ENCODE measurements at regions not wholly inside any gene's neighbourhood (a gene's known extent, or its start where the extent isn't known, plus 50 kb on each side); places are given as distances from the start of the nearest gene placed in this dataset.

- Histone ChIP-seq H3K79me2 (ENCODE audit: insufficient read depth, low read depth) (no peaks in the 10 kb centered on the region), H3K9ac (no peak overlapping the region), H3K36me3 (ENCODE audit: insufficient read depth) (no peaks in the 10 kb centered on the region), H3K27me3 (ENCODE audit: insufficient read depth, low read depth) (no peaks in the 10 kb centered on the region), H3K4me2 (no peak overlapping the region), H3K4me3 (IDR thresholded peaks at IDR 0.05; ENCODE audit: insufficient read depth, low read depth, low read length) (no peak overlapping the region), H3K27ac (no peak overlapping the region), H4K20me1 (ENCODE audit: insufficient read depth) (no peaks in the 10 kb centered on the region), H3K4me1 (ENCODE audit: low read depth, poor library complexity, severe bottlenecking) (no peaks in the 10 kb centered on the region), H2AFZ (ENCODE audit: low read depth) (no peak overlapping the region)
- no peak for TF ChIP-seq CTCF (conservative IDR thresholded peaks at IDR 0.05; ENCODE audit: low read depth, low read length)
Measured at GRCh38 chr6:103183831-103184411, 1675.8 kb downstream of the HACE1 start.

GRCh38 chr6:103178193-103178592 is 1681.5 kb downstream of the HACE1 start:
- Histone ChIP-seq H3K9ac (no peak overlapping the region), H3K4me1 (ENCODE audit: low read depth, poor library complexity, severe bottlenecking) (no peaks in the 10 kb centered on the region), H3K36me3 (ENCODE audit: insufficient read depth) (no peaks in the 10 kb centered on the region), H3K27ac (no peak overlapping the region), H3K4me3 (IDR thresholded peaks at IDR 0.05; ENCODE audit: insufficient read depth, low read depth, low read length) (no peak overlapping the region), H3K4me2 (no peak overlapping the region), H3K79me2 (ENCODE audit: insufficient read depth, low read depth) (no peaks in the 10 kb centered on the region), H3K27me3 (ENCODE audit: insufficient read depth, low read depth) (no peaks in the 10 kb centered on the region), H4K20me1 (ENCODE audit: insufficient read depth) (no peaks in the 10 kb centered on the region), H2AFZ (ENCODE audit: low read depth) (no peak overlapping the region)
- TF ChIP-seq CTCF (conservative IDR thresholded peaks at IDR 0.05; ENCODE audit: low read depth, low read length), result no peak

GRCh38 chr6:103177791-103178190 is 1681.9 kb downstream of the HACE1 start:
- Histone ChIP-seq H3K9ac (no peak overlapping the region), H3K4me2 (no peak overlapping the region), H3K79me2 (ENCODE audit: insufficient read depth, low read depth) (no peaks in the 10 kb centered on the region), H3K4me1 (ENCODE audit: low read depth, poor library complexity, severe bottlenecking) (no peaks in the 10 kb centered on the region), H3K36me3 (ENCODE audit: insufficient read depth) (no peaks in the 10 kb centered on the region), H2AFZ (ENCODE audit: low read depth) (no peak overlapping the region), H4K20me1 (ENCODE audit: insufficient read depth) (no peaks in the 10 kb centered on the region), H3K27ac (no peak overlapping the region), H3K27me3 (ENCODE audit: insufficient read depth, low read depth) (no peaks in the 10 kb centered on the region), H3K4me3 (IDR thresholded peaks at IDR 0.05; ENCODE audit: insufficient read depth, low read depth, low read length) (no peak overlapping the region)
- TF ChIP-seq CTCF (conservative IDR thresholded peaks at IDR 0.05; ENCODE audit: low read depth, low read length), result no peak

- no peak for TF ChIP-seq CTCF (conservative IDR thresholded peaks at IDR 0.05; ENCODE audit: low read depth, low read length)
- Histone ChIP-seq H3K27me3 (ENCODE audit: insufficient read depth, low read depth) (no peaks in the 10 kb centered on the region), H3K27ac (no peak overlapping the region), H3K4me3 (IDR thresholded peaks at IDR 0.05; ENCODE audit: insufficient read depth, low read depth, low read length) (no peak overlapping the region), H3K9ac (no peak overlapping the region), H3K4me1 (ENCODE audit: low read depth, poor library complexity, severe bottlenecking) (no peaks in the 10 kb centered on the region), H2AFZ (ENCODE audit: low read depth) (no peak overlapping the region), H3K36me3 (ENCODE audit: insufficient read depth) (no peaks in the 10 kb centered on the region), H3K4me2 (no peak overlapping the region), H3K79me2 (ENCODE audit: insufficient read depth, low read depth) (no peaks in the 10 kb centered on the region), H4K20me1 (ENCODE audit: insufficient read depth) (no peaks in the 10 kb centered on the region)
Measured at GRCh38 chr6:103175056-103175455, 1684.7 kb downstream of the HACE1 start.
